NCI-H2171 (cell line): ENCODE measurements at regions not wholly inside any gene's neighbourhood (a gene's known extent, or its start where the extent isn't known, plus 50 kb on each side); places are given as distances from the start of the nearest gene placed in this dataset.
"Not testable (repeated sequence)": the region's sequence is repeated elsewhere in the genome, so short reads cannot be mapped to it uniquely, and the experiment has no call there.

ENCODE experiments used
- DNase-seq: peaks from one replicate; lab custom pipeline; 2025; lab: John Stamatoyannopoulos, UW

- DNase-seq: no peak
Measured at GRCh38 chr3:177476921-177477435, 279.7 kb upstream of the TBL1XR1 start.

GRCh38 chr3:177478170-177478867, 281.0 kb upstream of the TBL1XR1 start:
- no peak for DNase-seq

- DNase-seq: no peak
Measured at GRCh38 chr3:177479630-177480029, 282.3 kb upstream of the TBL1XR1 start.

GRCh38 chr3:177481329-177481728, 284.0 kb upstream of the TBL1XR1 start:
- no peak for DNase-seq

- DNase-seq: no peak
Measured at GRCh38 chr3:177482048-177482691, 284.9 kb upstream of the TBL1XR1 start.

GRCh38 chr3:177483182-177483967, 286.1 kb upstream of the TBL1XR1 start:
- DNase-seq: no peak

GRCh38 chr3:177484206-177484605, 286.9 kb upstream of the TBL1XR1 start:
- DNase-seq: no peak

- no peak for DNase-seq
Measured at GRCh38 chr3:177484926-177485325, 287.6 kb upstream of the TBL1XR1 start.

- no peak for DNase-seq
Measured at GRCh38 chr3:177487635-177488186, 290.4 kb upstream of the TBL1XR1 start.

- DNase-seq: no peak
Measured at GRCh38 chr3:177488740-177489139, 291.5 kb upstream of the TBL1XR1 start.

- DNase-seq: no peak
Measured at GRCh38 chr3:177490626-177491025, 293.3 kb upstream of the TBL1XR1 start.

- no peak for DNase-seq
Measured at GRCh38 chr3:177491296-177492032, 294.2 kb upstream of the TBL1XR1 start.

GRCh38 chr3:177493091-177493490, 295.8 kb upstream of the TBL1XR1 start:
- no peak for DNase-seq

GRCh38 chr3:177494216-177494615, 296.9 kb upstream of the TBL1XR1 start:
- no peak for DNase-seq

GRCh38 chr3:177495566-177495965, 298.3 kb upstream of the TBL1XR1 start:
- no peak for DNase-seq

GRCh38 chr3:177498037-177498857, 301.0 kb upstream of the TBL1XR1 start:
- no peak for DNase-seq

GRCh38 chr3:177499039-177499438, 301.8 kb upstream of the TBL1XR1 start:
- DNase-seq: not testable (repeated sequence)

GRCh38 chr3:177499779-177500423, 302.6 kb upstream of the TBL1XR1 start:
- DNase-seq: no peak

GRCh38 chr3:177510693-177511216, 313.5 kb upstream of the TBL1XR1 start:
- DNase-seq: no peak
